NB4 (cell line): ENCODE measurements at regions not wholly inside any gene's neighbourhood (a gene's known extent, or its start where the extent isn't known, plus 50 kb on each side); places are given as distances from the start of the nearest gene placed in this dataset.

Experiments used
- CTCF ChIP-seq: IDR thresholded peaks from one replicate; pipeline ENCODE4 v1.5.1; 2012; ENCODE audit warnings: low read depth, low read length
- MAX ChIP-seq: IDR thresholded peaks from 2 replicates; pipeline ENCODE4 v1.6.1; 2011; ENCODE audit warnings: low read depth, low read length
- POLR2A ChIP-seq: IDR thresholded peaks from 2 replicates; pipeline ENCODE4 v1.6.1; 2011; ENCODE audit warnings: mild to moderate bottlenecking; ENCODE audit not compliant: insufficient read length; ENCODE audit errors: extremely low read depth

DNA sequence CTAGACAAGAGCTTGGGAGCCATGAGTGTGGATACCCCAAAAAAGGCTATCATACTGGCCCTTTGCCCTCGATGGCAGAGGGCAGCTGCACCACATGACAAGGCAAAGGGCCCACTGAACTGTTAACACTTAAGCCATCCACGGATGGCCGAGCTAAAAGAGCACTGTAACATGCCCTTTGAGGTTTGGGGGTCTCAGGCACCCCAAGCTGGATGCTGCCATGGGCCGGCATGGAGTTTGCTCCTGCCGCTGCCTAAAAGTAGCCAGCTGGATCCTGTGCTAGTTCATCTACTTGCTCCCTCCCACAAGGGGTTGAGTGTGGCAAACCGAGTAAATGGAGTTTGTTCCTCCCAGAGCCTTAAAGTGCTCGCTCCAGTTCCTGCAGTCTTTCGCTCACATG lies 383.2 kb upstream of the LRRC4C start:
- TF ChIP-seq CTCF (no peak), POLR2A (no peak), MAX (no peak)
